CD14-positive monocyte (primary cell): ENCODE measurements at regions not wholly inside any gene's neighbourhood (a gene's known extent, or its start where the extent isn't known, plus 50 kb on each side); places are given as distances from the start of the nearest gene placed in this dataset.

Source experiments
- DNase-seq, 3 donors: peaks; one replicate each; pipeline ENCODE4 v3.0.0-alpha.2; 2011 to 2022
- H2AFZ ChIP-seq: 2 replicates; pipeline ENCODE4 v1.6.0; 2012; ENCODE audit warnings: mild to moderate bottlenecking, low read depth, low read length, inconsistent platforms; ENCODE audit not compliant: insufficient read depth, poor library complexity, severe bottlenecking
- H3K27ac ChIP-seq, 2 donors: 1 replicate in 1 of 2; 2 replicates in 1 of 2; pipeline ENCODE4 v1.5.1; 2012 to 2013; ENCODE audit warnings: low read length in 2 of 2, control low read depth in 1 of 2, inconsistent platforms in 1 of 2, low read depth in 1 of 2, mild to moderate bottlenecking in 1 of 2
- H3K27me3 ChIP-seq, 2 donors: one replicate each; pipeline versions ENCODE4 v1.6.0 to v1.6.1; 2011 to 2013; ENCODE audit warnings: low read length in 2 of 2; ENCODE audit not compliant: control insufficient read depth in 2 of 2, insufficient read depth in 2 of 2
- H3K36me3 ChIP-seq, 2 donors: replicated peaks in 1 of 2; 1 replicate in 1 of 2; 2 replicates in 1 of 2; pipeline versions ENCODE4 v1.5.1 to v1.6.1; 2012 to 2013; ENCODE audit warnings: low read length in 2 of 2, control low read depth in 1 of 2, inconsistent platforms in 1 of 2, mild to moderate bottlenecking in 1 of 2; ENCODE audit not compliant: insufficient read depth in 2 of 2, control insufficient read depth in 1 of 2
- H3K4me1 ChIP-seq, 2 donors: 1 replicate in 1 of 2; 2 replicates in 1 of 2; pipeline versions ENCODE4 v1.5.1 to v1.6.1; 2012 to 2013; ENCODE audit warnings: low read length in 2 of 2, control low read depth in 1 of 2, inconsistent platforms in 1 of 2, mild to moderate bottlenecking in 1 of 2, moderate library complexity in 1 of 2; ENCODE audit not compliant: insufficient read depth in 2 of 2, control insufficient read depth in 1 of 2
- H3K4me2 ChIP-seq: replicated peaks from 2 replicates; pipeline ENCODE3; 2012; ENCODE audit warnings: low read length, moderate library complexity, mild to moderate bottlenecking; ENCODE audit not compliant: poor library complexity, severe bottlenecking; ENCODE audit errors: extremely low read depth
- H3K4me3 ChIP-seq, 3 experiments: fragments of 200-600 bp in 1 of 3; sonication (generic) in 1 of 3; replicated peaks in 1 of 3; 1 replicate in 2 of 3; 2 replicates in 1 of 3; pipeline ENCODE4 v1.5.1; 2011 to 2013; ENCODE audit warnings: low read length in 3 of 3, mild to moderate bottlenecking in 3 of 3, control low read depth in 2 of 3, low read depth in 2 of 3, inconsistent platforms in 1 of 3, moderate library complexity in 1 of 3
- H3K79me2 ChIP-seq: 2 replicates; pipeline ENCODE4 v1.6.0; 2012; ENCODE audit warnings: mild to moderate bottlenecking, control low read depth, inconsistent platforms, low read length, moderate library complexity; ENCODE audit not compliant: insufficient read depth
- H3K9ac ChIP-seq: 2 replicates; pipeline ENCODE4 v1.6.0; 2017; ENCODE audit warnings: low read length, mild to moderate bottlenecking; ENCODE audit not compliant: insufficient read depth, poor library complexity, severe bottlenecking
- H3K9me3 ChIP-seq, 2 donors: replicated peaks in 1 of 2; 1 replicate in 1 of 2; 2 replicates in 1 of 2; pipeline versions ENCODE4 v1.5.1 to v1.6.1; 2012 to 2013; ENCODE audit warnings: low read length in 2 of 2, control low read depth in 1 of 2; ENCODE audit not compliant: control insufficient read depth in 1 of 2, insufficient read depth in 1 of 2
- H4K20me1 ChIP-seq: 2 replicates; pipeline ENCODE4 v1.6.0; 2012; ENCODE audit warnings: mild to moderate bottlenecking, low read length, control low read depth, moderate library complexity; ENCODE audit not compliant: insufficient read depth
- H3K27ac Mint-ChIP-seq, 7 donors: one replicate each; pipeline ENCODE4 v1.8.0; 2020; ENCODE audit warnings: mild to moderate bottlenecking in 7 of 7, mixed read lengths in 7 of 7, moderate library complexity in 6 of 7, inconsistent platforms in 2 of 7
- H3K27me3 Mint-ChIP-seq, 3 donors: one replicate each; pipeline ENCODE4 v1.8.0; 2021 to 2022; ENCODE audit warnings: low read depth in 3 of 3, mild to moderate bottlenecking in 3 of 3, mixed read lengths in 3 of 3, moderate library complexity in 3 of 3, inconsistent platforms in 1 of 3
- H3K36me3 Mint-ChIP-seq, 2 donors: one replicate each; pipeline ENCODE4 v1.8.0; 2020; ENCODE audit warnings: mixed read lengths in 2 of 2, inconsistent platforms in 1 of 2, mild to moderate bottlenecking in 1 of 2
- H3K4me1 Mint-ChIP-seq: one replicate; pipeline ENCODE4 v1.8.0; 2020; ENCODE audit warnings: mild to moderate bottlenecking, mixed read lengths
- H3K4me3 Mint-ChIP-seq, 2 donors: one replicate each; pipeline ENCODE4 v1.8.0; 2020; ENCODE audit warnings: mild to moderate bottlenecking in 2 of 2, mixed read lengths in 2 of 2, moderate library complexity in 1 of 2
- H3K9me3 Mint-ChIP-seq, 7 donors: one replicate each; pipeline ENCODE4 v1.8.0; 2020 to 2022; ENCODE audit warnings: mixed read lengths in 7 of 7, mild to moderate bottlenecking in 6 of 7, moderate library complexity in 6 of 7, inconsistent platforms in 2 of 7
- WGBS: methylation state at CpG from one replicate; pipeline ENCODE4 v1.1.5; 2013; ENCODE audit warnings: missing lambda C conversion rate; ENCODE audit not compliant: insufficient coverage; 5-methylcytosine and 5-hydroxymethylcytosine counted together
- intact Hi-C, 2 donors: fragments of 100-400 bp; cut with micrococcal nuclease; formaldehyde crosslinking; loops; one replicate each; pipeline versions ENCODE4 v1.15.0 to v1.15.1; 2023
- TF ChIP-seq, protein P1 (sequence below): fragments of 200-600 bp; IDR thresholded peaks from one replicate; pipeline ENCODE4 v1.8.0; 2022; ENCODE audit warnings: antibody characterized with exemption, mild to moderate bottlenecking

DNA sequence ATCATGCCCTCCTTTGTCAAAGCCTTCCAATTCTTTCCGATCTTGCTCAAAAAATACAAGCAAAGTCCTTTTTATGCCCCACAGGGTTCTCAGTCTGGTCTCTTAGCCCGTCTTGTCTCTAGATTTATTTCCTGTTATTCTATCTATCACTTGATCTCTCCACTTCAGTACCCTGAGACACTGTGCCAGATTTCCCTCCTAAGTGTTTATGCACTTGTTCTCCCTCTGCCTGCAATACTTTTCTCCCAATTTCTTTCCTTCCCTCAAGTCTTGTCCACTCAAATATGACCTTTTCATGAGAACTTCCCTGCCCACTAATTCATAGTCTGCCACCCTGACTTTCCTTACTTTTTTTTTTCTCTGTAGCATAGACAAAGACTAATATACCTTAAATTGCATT is 141.4 kb downstream of the MBL2 start:
- Histone ChIP-seq H3K4me2 (no peak overlapping the region), H3K79me2 (no peaks in the 10 kb centered on the region), H3K36me3 (no peaks in the 10 kb centered on the region), H3K4me3 (no peak overlapping the region), H3K9ac (no peak overlapping the region), H4K20me1 (no peaks in the 10 kb centered on the region), H3K27me3 (no peaks in the 10 kb centered on the region), H3K4me1 (no peaks in the 10 kb centered on the region), H2AFZ (no peak overlapping the region), H3K9me3 (no peaks in the 10 kb centered on the region), H3K27ac (no peak overlapping the region)
- Mint-ChIP-seq H3K4me1 (no peaks in the 10 kb centered on the region), H3K27me3 (peaks cover 0 to 3% (median 0%) of the 10 kb centered on the region in 3 donors), H3K36me3 (no peaks in the 10 kb centered on the region), H3K4me3 (no peak overlapping the region), H3K9me3 (no peaks in the 10 kb centered on the region), H3K27ac (no peak overlapping the region)
- intact Hi-C loops = no loop called here
- 83% methylated on average over 2 of the region's 2 CpGs for WGBS
- no peak for DNase-seq
- TF ChIP-seq, protein P1, sequence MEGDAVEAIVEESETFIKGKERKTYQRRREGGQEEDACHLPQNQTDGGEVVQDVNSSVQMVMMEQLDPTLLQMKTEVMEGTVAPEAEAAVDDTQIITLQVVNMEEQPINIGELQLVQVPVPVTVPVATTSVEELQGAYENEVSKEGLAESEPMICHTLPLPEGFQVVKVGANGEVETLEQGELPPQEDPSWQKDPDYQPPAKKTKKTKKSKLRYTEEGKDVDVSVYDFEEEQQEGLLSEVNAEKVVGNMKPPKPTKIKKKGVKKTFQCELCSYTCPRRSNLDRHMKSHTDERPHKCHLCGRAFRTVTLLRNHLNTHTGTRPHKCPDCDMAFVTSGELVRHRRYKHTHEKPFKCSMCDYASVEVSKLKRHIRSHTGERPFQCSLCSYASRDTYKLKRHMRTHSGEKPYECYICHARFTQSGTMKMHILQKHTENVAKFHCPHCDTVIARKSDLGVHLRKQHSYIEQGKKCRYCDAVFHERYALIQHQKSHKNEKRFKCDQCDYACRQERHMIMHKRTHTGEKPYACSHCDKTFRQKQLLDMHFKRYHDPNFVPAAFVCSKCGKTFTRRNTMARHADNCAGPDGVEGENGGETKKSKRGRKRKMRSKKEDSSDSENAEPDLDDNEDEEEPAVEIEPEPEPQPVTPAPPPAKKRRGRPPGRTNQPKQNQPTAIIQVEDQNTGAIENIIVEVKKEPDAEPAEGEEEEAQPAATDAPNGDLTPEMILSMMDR = no peak

- Mint-ChIP-seq H3K4me3 (no peak overlapping the region), H3K36me3 (no peaks in the 10 kb centered on the region), H3K9me3 (no peaks in the 10 kb centered on the region)
These were observed 140.9 kb downstream of the MBL2 start for GRCh38 chr10:52631648-52632047.

More at GRCh38 chr10:52631648-52632047, 140.9 kb downstream of the MBL2 start:
- Mint-ChIP-seq H3K4me1 (no peaks in the 10 kb centered on the region), H3K27me3 (peaks cover 0 to 3% (median 0%) of the 10 kb centered on the region in 3 donors), H3K27ac (no peak overlapping the region)
- H3K27me3 ChIP-seq = no peaks in the 10 kb centered on the region
- H3K79me2 ChIP-seq = no peaks in the 10 kb centered on the region
- no peak overlapping the region for H3K4me2 ChIP-seq
- no peaks in the 10 kb centered on the region for H4K20me1 ChIP-seq
- no peaks in the 10 kb centered on the region for H3K36me3 ChIP-seq
- H3K4me1 ChIP-seq = no peaks in the 10 kb centered on the region
- no peaks in the 10 kb centered on the region for H3K9me3 ChIP-seq
- no peak for DNase-seq
- TF ChIP-seq, protein P1 = no peak
- H3K27ac ChIP-seq = no peak overlapping the region
- no peak overlapping the region for H2AFZ ChIP-seq
- intact Hi-C loops = no loop called here
- no peak overlapping the region for H3K4me3 ChIP-seq
- no peak overlapping the region for H3K9ac ChIP-seq
